ENCODE measurements at regions not wholly inside any gene's neighbourhood (a gene's known extent, or its start where the extent isn't known, plus 50 kb on each side); places are given as distances from the start of the nearest gene placed in this dataset.

DNA sequence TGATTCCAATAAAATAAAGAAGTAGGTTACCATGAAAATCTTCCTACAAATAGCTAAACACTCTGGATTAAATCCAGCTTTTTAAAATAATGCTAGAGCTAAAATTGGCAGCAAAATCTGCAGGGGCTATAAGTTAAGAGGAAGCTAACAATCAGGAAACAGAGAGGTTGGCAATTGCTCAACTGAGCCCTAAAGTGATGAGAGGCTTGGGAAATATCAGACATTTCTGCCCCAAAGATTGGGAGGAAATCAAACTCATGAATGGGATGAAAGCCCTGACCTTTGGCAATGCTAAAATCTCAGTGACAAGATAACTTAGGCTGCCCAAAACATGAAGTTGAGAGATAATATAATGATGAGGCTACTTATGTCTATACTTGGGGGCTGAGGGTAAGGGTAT lies 1437.9 kb downstream of the EFNB2 start:
- no peak for FAIRE-seq

DNA sequence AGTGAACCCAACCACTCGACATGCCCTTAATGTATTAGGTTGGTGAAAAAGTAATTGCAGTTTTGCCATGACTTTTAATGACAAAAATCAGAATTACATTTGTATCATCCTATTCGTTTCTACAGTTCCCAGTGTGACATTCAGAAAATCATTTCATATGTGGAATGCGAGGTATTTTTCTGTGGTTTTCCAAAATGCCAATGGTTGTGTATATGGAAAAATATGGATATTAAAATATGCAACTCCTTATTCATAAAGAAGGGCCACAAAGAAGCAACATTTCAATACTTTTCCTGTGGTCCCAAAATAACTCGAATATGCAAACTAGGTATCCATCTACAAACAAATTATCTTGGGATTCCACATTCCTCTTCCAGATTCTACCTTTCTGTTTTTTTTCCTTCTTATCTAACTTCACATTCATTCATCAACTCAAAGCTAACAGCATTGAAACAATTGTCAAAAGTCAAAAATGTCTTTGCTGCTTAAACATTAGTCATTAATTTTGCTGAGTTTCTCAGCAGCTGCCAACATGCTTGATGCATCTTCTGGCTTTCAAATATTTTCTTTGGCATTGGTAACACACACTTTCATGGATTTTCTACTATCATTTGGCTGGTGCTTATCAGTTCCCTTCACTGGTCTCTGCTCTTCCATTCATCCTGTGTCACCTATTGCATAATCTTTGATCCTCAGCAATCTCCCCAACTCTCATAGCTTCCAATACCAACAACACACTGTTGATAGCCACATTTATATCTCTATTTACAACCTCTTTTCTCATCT lies 1445.4 kb downstream of the EFNB2 start:
- FAIRE-seq (no peak), DNase-seq (ENCODE audit: low spot score in 2 of 2) (no peak)

More for the DNA sequence above, 1437.9 kb downstream of the EFNB2 start:
- no peak for DNase-seq (ENCODE audit: low spot score in 2 of 2)

GRCh38 chr13:105087945-105088344 lies 1447.5 kb downstream of the EFNB2 start:
- DNase-seq (ENCODE audit: low spot score in 2 of 2) (no peak), FAIRE-seq (no peak)

DNA sequence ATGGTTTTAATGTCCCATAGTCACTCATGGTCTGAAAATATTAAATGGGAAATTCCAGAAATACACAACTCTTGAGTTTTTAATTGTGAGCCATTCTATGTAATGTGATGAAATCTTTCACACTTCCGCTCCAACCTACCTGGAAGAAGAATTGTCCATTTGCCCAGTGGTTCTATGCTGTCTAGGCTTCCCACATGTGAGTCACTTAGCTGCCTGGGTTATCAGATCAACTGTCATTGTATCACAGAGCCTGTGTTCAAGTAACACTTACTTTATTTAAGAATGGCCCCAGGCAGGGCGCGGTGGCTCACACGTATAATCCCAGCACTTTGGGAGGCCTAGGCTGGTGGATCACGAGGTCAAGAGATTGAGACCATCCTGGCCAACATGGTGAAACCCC lies 1450.5 kb downstream of the EFNB2 start:
- no peak for FAIRE-seq
- no peak for DNase-seq (ENCODE audit: low spot score in 2 of 2)

- DNase-seq (ENCODE audit: low spot score in 2 of 2) (no peak), FAIRE-seq (no peak)
Observed at GRCh38 chr13:105083992-105084391, 1451.5 kb downstream of the EFNB2 start.

DNA sequence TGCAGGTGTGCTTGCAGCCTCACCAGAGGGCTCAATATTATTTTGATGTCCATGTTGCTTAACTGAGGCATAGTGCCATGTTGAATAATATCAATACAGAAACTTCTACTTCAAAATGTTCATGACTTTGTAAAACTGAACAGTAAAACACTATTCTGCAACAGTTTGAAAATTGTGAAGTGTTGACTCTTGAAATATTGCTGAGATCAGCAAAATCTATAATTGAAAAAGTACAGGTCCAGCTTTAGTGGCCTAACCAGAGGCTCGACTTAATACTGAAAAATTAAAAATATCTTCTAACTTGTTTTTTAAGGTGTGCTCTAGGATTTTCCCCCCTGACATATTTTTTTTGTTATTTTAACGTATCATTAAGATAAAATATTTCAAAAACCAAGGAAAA lies 1460.7 kb downstream of the EFNB2 start:
- DNase-seq (ENCODE audit: low spot score in 2 of 2) = no peak
- FAIRE-seq = no peak

DNA sequence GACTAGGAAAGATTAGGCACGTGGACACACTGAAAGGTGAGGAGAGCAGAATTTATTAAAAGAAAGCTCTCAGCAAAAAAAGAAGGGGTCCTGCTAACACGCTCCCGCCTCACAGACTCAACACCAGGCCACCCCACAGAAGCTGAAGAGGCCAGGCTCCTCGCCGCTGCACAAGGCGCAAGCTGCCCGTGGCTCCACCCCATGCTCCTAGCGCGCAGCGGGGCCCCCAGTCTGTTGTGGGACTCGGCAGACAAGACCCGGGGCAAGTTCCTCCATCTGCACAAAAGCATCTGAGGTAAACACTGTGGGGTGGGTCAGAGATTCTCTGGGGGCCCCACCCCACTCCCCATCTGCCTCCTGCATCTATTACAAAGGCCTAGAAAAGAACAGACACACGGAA lies 1462.4 kb downstream of the EFNB2 start:
- FAIRE-seq = no peak

GRCh38 chr13:105070452-105070851 lies 1465.0 kb downstream of the EFNB2 start:
- FAIRE-seq (no peak), DNase-seq (ENCODE audit: low spot score in 2 of 2) (no peak)

More for the DNA sequence above, 1462.4 kb downstream of the EFNB2 start:
- DNase-seq (ENCODE audit: low spot score in 2 of 2) = no peak

- no peak for DNase-seq (ENCODE audit: low spot score in 2 of 2)
- no peak for FAIRE-seq
Observed at GRCh38 chr13:105069106-105069505, 1466.4 kb downstream of the EFNB2 start.

DNA sequence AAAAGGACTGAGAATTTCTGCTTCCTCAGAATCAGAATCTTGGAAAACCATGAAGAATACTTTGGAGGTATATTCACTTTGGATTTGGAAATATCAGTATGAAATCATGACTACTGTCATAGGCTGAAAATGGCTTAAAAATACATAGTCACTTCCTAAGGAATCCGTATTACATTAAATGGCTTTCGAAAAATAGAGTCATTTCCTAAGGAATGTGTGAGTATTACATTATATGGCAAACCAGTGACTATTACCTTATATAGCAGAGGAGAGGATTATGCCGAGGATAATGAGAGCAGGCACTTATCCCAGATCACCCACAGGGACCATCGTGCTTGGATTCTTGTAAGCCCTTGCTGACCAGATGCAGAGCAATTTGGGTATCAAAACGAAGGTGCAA lies 1471.8 kb downstream of the EFNB2 start:
- no peak for DNase-seq (ENCODE audit: low spot score in 2 of 2)
- FAIRE-seq = no peak

GRCh38 chr13:105059786-105060185 lies 1475.7 kb downstream of the EFNB2 start:
- no peak for DNase-seq (ENCODE audit: low spot score in 2 of 2)

GRCh38 chr13:105058517-105058916 lies 1476.9 kb downstream of the EFNB2 start:
- DNase-seq (ENCODE audit: low spot score in 2 of 2) (no peak), FAIRE-seq (no peak)

More at GRCh38 chr13:105059786-105060185, 1475.7 kb downstream of the EFNB2 start:
- no peak for FAIRE-seq

GRCh38 chr13:105052711-105053110 lies 1482.8 kb downstream of the EFNB2 start:
- FAIRE-seq = no peak
- DNase-seq (ENCODE audit: low spot score in 2 of 2) = no peak

DNA sequence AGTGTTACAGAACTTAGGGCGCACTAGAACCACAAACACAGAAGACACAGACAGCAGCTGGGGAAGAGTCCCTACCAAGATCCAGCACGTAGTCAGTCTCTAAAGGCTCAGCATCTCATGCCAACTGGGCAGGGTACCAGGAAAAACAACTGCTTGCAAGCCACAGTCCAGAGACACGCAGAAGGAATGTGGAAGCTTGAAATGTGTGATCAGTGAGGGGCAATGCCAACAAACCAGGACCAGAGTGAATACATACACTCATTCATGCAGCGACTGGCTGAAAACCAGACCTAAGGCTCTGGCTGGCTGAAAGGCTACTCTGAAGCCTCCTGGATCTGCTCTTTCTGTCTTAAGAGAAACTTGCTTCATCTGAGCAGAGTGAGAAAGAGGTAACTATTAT lies 1484.8 kb downstream of the EFNB2 start:
- FAIRE-seq (no peak), DNase-seq (ENCODE audit: low spot score in 2 of 2) (no peak)

GRCh38 chr13:105048677-105049076 lies 1486.8 kb downstream of the EFNB2 start:
- DNase-seq (ENCODE audit: low spot score in 2 of 2) = no peak
- no peak for FAIRE-seq

GRCh38 chr13:105047676-105048295 lies 1487.7 kb downstream of the EFNB2 start:
- DNase-seq (ENCODE audit: low spot score in 2 of 2) = no peak
- no peak for FAIRE-seq

DNA sequence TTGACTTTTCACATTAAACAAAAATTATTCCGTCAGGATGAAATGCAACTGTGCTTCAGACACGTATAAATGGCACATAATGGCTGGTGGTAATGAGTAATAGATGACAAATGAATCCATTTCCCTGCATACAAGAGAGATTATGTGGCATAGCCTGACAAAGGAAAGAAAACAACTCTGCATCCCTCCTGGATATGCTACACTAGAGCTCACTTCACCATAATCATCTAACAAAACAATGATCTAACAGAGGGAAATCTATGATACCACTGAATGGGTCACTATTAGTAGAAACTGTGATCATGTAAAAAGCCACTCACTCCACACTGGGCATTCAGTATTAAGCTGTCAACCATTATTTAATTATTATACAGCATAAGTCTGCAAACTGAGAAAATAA lies 1498.4 kb downstream of the EFNB2 start:
- no peak for DNase-seq (ENCODE audit: low spot score in 2 of 2)

DNA sequence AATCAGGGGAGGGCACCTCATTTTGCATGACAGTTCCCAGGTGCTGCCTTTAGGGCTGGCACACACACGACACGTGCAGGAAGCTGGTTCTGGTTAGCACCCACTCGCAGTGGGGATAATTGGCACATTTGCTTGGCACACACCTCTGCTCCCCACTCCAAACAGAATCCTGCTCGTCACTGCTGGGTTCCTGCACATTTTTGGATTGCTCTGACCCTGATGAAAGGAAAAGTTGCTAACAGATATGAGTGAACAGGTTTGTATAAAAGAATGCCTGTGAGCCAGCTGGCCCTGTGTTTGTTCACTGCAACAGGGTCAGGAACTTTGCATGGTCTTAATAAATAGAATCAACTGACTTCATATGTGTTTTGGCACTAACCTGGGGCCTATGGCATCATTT lies 1500.4 kb downstream of the EFNB2 start:
- FAIRE-seq (no peak), DNase-seq (ENCODE audit: low spot score in 2 of 2) (no peak)

More for the DNA sequence above, 1498.4 kb downstream of the EFNB2 start:
- FAIRE-seq = no peak

- DNase-seq (ENCODE audit: low spot score in 2 of 2) (no peak), FAIRE-seq (no peak)
Observed at GRCh38 chr13:105033999-105034398, 1501.5 kb downstream of the EFNB2 start.

DNA sequence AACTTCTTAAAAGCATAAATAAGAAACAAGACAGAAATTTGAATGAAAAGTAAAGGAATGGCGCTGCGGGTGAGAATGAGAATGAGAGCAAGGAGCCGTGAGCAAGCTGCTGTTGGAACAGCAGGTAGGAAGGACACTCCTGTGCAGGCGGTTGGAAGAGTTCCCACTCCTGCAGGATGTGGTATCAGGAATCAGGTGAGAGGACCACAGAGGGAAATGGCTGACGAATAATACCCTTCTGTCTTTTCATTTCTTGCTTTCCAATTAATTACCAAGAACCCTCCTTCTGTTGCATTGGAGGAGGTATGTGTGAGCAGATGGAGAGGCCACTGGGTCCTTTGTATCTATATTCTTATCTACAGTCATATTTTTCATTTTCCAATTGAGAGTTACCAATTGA lies 1504.2 kb downstream of the EFNB2 start:
- no peak for FAIRE-seq
- no peak for DNase-seq (ENCODE audit: low spot score in 2 of 2)

DNA sequence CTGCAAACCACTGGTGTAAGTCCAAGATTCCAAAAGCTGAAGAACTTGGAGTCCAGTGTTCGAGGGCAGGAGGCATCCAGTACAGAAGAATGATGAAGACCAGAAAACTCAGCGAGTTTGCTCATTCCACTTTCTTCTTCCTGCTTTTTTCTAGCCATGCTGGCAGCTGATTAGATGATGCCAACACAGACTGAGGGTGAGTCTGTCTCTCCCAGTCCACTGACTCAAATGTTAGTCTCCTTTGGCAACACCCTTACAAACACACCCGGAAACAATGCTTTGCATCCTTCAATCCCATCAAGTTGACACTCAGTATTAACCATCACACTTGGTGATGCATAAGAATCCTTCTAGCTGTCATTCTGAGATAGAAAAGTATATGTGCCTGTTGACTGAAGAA lies 1504.6 kb downstream of the EFNB2 start:
- no peak for FAIRE-seq

DNA sequence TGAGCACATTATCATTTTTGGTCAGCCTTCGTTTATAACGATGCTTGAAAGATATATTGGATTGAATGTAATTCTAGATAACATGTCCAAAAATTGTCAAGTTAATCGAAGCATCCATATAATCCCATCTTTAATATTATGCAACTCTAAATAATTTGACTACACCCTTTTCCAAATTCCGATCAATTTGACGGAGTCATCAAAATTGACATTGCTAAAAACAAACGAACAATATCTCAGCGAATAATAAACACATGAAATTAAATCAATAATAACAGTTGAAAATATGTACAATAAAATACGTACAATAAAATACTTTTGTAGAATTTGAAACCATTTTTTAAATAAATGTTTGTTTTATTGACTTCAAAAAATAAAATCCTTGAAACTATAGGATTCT lies 1516.4 kb downstream of the EFNB2 start:
- FAIRE-seq = peak; percentile 67
- no peak for DNase-seq (ENCODE audit: low spot score in 2 of 2)

More for the DNA sequence above, 1504.6 kb downstream of the EFNB2 start:
- DNase-seq (ENCODE audit: low spot score in 2 of 2) = no peak

Data from frontal cortex (tissue), 3 donors.